Activated T-cell treated with anti-CD3 and anti-CD28 coated beads, Interleukin-2, amount 50 U/mL, for 24 hours (primary cell): ENCODE measurements at regions not wholly inside any gene's neighbourhood (a gene's known extent, or its start where the extent isn't known, plus 50 kb on each side); places are given as distances from the start of the nearest gene placed in this dataset.

Experiments
- DNase-seq: peaks from one replicate; pipeline ENCODE4 v3.0.0-alpha.2; 2020
- H3K27ac Mint-ChIP-seq: 2 replicates; pipeline ENCODE4 v1.8.0; 2020; ENCODE audit warnings: mild to moderate bottlenecking, mixed read lengths
- H3K27me3 Mint-ChIP-seq: 2 replicates; pipeline ENCODE4 v1.8.0; 2020; ENCODE audit warnings: mixed read lengths
- H3K36me3 Mint-ChIP-seq: 2 replicates; pipeline ENCODE4 v1.8.0; 2020; ENCODE audit warnings: low read depth, mixed read lengths
- H3K4me1 Mint-ChIP-seq: 2 replicates; pipeline ENCODE4 v1.8.0; 2020; ENCODE audit warnings: low read depth, mixed read lengths
- H3K4me3 Mint-ChIP-seq: 2 replicates; pipeline ENCODE4 v1.8.0; 2020; ENCODE audit warnings: mild to moderate bottlenecking, moderate library complexity, mixed read lengths
- H3K9me3 Mint-ChIP-seq: 2 replicates; pipeline ENCODE4 v1.8.0; 2020; ENCODE audit warnings: mixed read lengths

DNA sequence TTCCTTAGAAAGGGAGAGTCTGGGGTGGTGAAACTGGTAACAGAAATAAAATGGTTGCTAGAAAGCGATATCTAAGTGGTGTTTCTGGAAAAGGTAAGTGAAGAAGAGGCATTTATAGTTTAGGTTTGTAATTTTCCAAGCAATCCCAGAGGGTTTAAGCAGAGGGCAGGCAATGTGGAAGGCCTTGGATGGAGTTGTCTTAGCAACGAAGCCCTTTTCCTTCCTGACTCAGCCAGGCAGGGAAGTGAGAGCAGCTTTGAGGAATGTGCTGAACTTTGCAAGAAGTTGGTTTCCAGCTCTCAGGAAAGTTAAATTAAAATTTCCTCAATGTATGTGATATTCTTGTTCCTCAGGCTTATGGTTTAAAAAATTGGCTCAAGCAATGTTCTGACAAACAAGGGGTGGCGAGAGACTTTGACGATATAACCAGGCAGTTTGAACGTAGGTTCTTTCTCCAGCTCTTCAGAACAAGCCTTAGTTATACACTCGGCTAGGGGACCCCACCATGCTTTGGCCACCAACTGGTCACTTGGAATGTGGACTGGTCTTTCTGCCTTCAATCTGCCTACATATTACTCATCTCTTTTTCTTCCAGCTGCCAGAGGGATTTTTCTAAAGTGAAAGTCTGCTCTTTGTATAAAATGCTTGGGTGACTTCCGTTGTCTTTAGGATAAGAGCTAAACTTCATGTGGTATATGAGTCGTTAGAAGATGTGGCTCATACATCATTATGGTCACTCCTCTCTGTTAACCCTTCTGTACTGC lies 66.9 kb upstream of the SLC25A13 start:
- Mint-ChIP-seq H3K36me3 (no peaks in the 10 kb centered on the region), H3K27ac (no peak overlapping the region), H3K4me1 (no peaks in the 10 kb centered on the region), H3K9me3 (no peaks in the 10 kb centered on the region), H3K4me3 (no peak overlapping the region), H3K27me3 (peaks cover 4% of the 10 kb centered on the region)
- DNase-seq: no peak

DNA sequence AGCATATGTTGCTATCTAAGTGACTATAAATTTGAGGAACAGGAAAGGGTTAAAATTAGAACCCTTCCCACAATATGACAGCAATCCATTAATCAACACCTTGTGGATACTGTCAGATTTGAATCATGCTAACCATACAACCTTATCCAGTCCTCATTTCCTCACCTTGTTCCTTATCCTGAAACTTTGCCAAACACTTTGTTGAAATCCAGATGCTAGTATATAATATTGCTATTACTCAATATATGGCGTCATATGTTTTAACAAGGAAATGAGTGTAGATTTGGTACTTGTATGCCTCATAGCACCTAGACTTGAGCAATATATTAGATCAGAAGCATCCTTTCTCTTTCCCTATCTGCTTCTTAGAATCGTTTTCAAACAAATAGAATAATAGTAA lies 66.3 kb upstream of the SLC25A13 start:
- Mint-ChIP-seq H3K27ac (no peak overlapping the region), H3K27me3 (no peaks in the 10 kb centered on the region), H3K36me3 (no peaks in the 10 kb centered on the region), H3K4me1 (no peaks in the 10 kb centered on the region), H3K9me3 (no peaks in the 10 kb centered on the region), H3K4me3 (no peak overlapping the region)
- DNase-seq: no peak

DNA sequence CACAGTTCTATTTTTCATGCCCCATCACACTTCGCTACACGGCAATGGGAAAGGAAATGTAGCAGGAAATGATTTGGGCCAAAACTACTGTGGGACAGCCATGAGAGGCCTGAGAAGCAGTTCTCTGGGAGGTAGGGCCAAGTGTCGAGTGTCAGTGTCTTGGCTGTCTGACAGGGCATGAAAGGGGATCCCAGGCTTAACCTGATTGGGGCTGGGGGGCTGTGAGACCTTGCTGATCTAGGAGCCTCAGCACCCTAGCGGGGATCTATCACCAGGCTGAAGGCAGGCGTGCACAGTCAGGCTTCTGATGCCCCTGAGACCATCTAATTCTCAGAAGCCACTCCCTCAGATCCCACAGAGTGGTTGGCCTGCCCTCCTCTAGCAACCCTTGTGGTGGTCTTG lies 58.2 kb upstream of the SLC25A13 start:
- Mint-ChIP-seq H3K9me3 (no peaks in the 10 kb centered on the region), H3K4me3 (no peak overlapping the region), H3K36me3 (no peaks in the 10 kb centered on the region), H3K4me1 (no peaks in the 10 kb centered on the region), H3K27me3 (peaks cover 4% of the 10 kb centered on the region), H3K27ac (no peak overlapping the region)
- DNase-seq: no peak

DNA sequence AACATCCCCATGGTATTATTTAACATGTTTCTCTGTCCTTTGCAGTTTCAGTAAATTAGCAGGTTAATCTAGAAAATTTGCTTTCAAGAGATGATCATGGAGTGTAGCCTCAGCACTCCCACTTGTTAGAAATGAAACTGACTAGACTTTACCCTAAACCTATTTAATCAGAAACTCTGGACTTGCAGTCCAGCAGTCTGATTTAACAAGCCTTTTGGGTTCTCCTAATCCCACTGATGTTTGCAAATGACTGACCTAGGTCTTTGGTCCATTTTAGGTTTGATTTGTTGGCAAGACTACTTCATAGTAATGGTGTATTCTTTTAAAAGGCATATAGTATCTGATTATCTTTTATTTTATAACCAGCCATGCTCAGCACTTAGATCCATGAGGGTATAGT lies 55.5 kb upstream of the SLC25A13 start:
- no peaks in the 10 kb centered on the region for H3K4me1 Mint-ChIP-seq
- H3K27me3 Mint-ChIP-seq: peaks cover 18% of the 10 kb centered on the region
- H3K4me3 Mint-ChIP-seq: no peak overlapping the region
- no peaks in the 10 kb centered on the region for H3K36me3 Mint-ChIP-seq
- H3K27ac Mint-ChIP-seq: no peak overlapping the region
- no peak for DNase-seq
- H3K9me3 Mint-ChIP-seq: no peaks in the 10 kb centered on the region
